Activated CD4-positive, alpha-beta T cell treated with anti-CD3 and anti-CD28 coated beads, Interleukin-2, amount 10 ng/mL, durations not matched to agents 24 days and 14 days (primary cell): ENCODE measurements at regions not wholly inside any gene's neighbourhood (a gene's known extent, or its start where the extent isn't known, plus 50 kb on each side); places are given as distances from the start of the nearest gene placed in this dataset.

ENCODE experiments used
- DNase-seq: peaks from one replicate; pipeline ENCODE4 v3.0.0; 2022
- H3K27ac Mint-ChIP-seq: one replicate; pipeline ENCODE4 v1.8.0; 2022; ENCODE audit warnings: mild to moderate bottlenecking, mixed read lengths
- H3K27me3 Mint-ChIP-seq: one replicate; pipeline ENCODE4 v1.8.0; 2022; ENCODE audit warnings: mixed read lengths
- H3K36me3 Mint-ChIP-seq: one replicate; pipeline ENCODE4 v1.8.0; 2022; ENCODE audit warnings: low read depth, mild to moderate bottlenecking, mixed read lengths
- H3K4me1 Mint-ChIP-seq: one replicate; pipeline ENCODE4 v1.8.0; 2021; ENCODE audit warnings: mixed read lengths
- H3K4me3 Mint-ChIP-seq: one replicate; pipeline ENCODE4 v1.8.0; 2022; ENCODE audit warnings: mild to moderate bottlenecking, moderate library complexity, mixed read lengths
- H3K9me3 Mint-ChIP-seq: one replicate; pipeline ENCODE4 v1.8.0; 2021; ENCODE audit warnings: mixed read lengths
- intact Hi-C: fragments of 100-400 bp; cut with micrococcal nuclease; formaldehyde crosslinking; loops from one replicate; pipeline ENCODE4 v1.15.1; 2023

DNA sequence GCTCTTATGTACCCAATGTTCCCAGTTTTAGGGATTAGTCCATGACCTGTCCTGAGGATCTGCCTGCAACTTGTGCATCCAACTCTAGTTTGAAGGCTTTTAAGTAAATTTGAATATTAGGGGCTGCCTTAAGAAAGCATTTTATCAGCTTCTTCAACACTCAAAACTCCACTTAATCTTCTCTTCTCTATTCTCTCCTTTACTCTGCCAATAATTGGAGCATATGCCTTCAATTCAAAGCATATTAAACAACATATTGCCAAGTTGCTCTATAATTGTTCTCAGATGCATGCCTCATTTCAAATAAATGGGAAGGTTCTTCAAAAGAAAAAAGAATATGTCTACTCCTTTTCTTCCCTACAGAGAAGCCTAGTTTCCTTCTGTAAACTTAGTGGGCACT, 84.8 kb upstream of the NCKAP5 start:
- H3K4me3 Mint-ChIP-seq = no peak overlapping the region
- no peak for DNase-seq
- no peaks in the 10 kb centered on the region for H3K9me3 Mint-ChIP-seq
- H3K4me1 Mint-ChIP-seq = no peaks in the 10 kb centered on the region
- no peaks in the 10 kb centered on the region for H3K27me3 Mint-ChIP-seq
- H3K27ac Mint-ChIP-seq = no peak overlapping the region
- no peaks in the 10 kb centered on the region for H3K36me3 Mint-ChIP-seq
- intact Hi-C loops = no loop called here

DNA sequence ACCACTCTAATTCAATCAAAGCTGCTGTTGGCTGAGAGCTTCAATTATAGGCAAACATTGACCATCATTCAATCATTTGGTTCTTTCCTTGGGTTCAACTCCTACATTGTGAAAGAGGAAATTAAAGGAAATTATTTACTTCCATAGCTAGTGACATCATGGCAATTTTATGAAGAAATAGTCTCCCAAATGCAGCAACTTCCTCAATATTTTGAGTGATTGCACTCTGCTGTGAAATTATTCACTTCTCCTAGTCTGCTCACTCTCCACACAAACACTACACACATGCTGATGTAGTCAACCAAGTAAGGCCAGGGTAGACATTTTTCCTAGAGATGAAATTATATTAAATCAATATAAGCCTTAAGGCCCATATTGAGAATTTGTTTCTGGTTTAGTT, 86.7 kb upstream of the NCKAP5 start:
- Mint-ChIP-seq H3K9me3 (no peaks in the 10 kb centered on the region), H3K27me3 (no peaks in the 10 kb centered on the region), H3K4me3 (no peak overlapping the region), H3K36me3 (no peaks in the 10 kb centered on the region), H3K4me1 (no peaks in the 10 kb centered on the region), H3K27ac (no peak overlapping the region)
- intact Hi-C loops = no loop called here
- DNase-seq = no peak

- no peaks in the 10 kb centered on the region for H3K4me1 Mint-ChIP-seq
- no peaks in the 10 kb centered on the region for H3K36me3 Mint-ChIP-seq
- intact Hi-C loops = no loop called here
- H3K27me3 Mint-ChIP-seq = no peaks in the 10 kb centered on the region
- H3K9me3 Mint-ChIP-seq = no peaks in the 10 kb centered on the region
- H3K27ac Mint-ChIP-seq = no peak overlapping the region
- DNase-seq = no peak
- no peak overlapping the region for H3K4me3 Mint-ChIP-seq
These were observed 87.3 kb upstream of the NCKAP5 start for GRCh38 chr2:133655610-133656009.

DNA sequence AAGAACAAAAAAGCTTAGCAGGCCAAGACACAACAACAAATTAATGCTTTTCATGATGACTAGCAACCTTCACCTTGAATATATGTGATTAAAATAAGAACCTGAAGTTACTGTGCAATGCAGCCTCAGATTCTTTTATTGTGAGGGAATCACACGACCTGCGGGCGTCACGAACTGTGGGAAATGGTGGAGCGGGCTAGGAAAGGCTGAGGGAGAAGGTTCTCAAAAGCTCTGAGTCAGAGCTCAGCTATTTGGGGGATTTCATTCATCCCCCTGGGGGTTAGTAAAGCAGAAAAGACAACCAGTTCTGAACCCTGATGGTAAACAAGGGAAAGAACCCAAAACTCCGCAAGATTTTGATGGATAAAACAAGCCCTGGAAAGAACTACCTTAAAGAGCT, 89.3 kb upstream of the NCKAP5 start:
- intact Hi-C loops = no loop called here
- no peak overlapping the region for H3K27ac Mint-ChIP-seq
- no peak for DNase-seq
- H3K27me3 Mint-ChIP-seq = no peaks in the 10 kb centered on the region
- H3K4me3 Mint-ChIP-seq = no peak overlapping the region
- H3K36me3 Mint-ChIP-seq = no peaks in the 10 kb centered on the region
- H3K4me1 Mint-ChIP-seq = no peaks in the 10 kb centered on the region
- H3K9me3 Mint-ChIP-seq = no peaks in the 10 kb centered on the region

DNA sequence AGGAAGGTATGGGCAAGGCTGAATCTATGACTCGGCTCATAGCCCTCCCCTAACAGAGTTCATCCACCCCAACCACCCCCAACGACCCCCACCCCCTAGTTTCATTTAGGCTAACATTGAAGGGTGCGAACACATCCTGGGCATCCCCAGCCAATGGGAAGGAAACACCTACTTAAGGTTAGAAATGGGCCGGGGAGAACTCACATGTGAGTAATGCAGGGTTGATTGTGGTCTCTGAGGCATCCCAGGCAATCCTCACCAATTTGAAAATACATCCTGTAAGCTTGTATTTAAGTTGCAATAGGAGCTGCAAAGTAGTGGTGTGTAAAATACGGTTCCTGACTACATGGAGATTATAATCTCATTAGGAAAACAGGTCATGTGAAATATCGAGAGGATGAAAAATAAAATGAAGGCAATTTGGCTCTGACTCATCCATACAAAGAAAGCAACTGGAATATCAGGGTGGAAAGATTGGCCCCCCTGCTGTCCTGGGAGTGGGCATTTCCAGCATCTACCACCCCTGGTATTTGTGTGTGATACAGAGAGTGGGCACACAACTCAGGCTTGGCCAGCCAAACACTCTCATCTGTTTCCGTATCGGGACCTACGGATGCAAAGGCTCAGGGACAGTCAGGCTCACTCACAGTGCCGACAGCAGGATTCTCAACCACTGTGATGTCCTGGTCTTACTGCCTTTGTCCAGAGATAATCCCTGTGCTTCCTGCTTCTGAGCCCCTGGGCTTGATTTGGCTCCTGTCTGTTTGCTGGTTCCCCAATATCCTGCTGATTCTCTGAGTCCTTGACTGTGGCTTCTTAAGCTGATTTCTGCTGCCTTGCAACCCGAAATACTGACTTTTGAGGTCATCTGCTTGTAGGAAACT, 90.0 kb upstream of the NCKAP5 start:
- H3K27me3 Mint-ChIP-seq = no peaks in the 10 kb centered on the region
- H3K4me3 Mint-ChIP-seq = no peak overlapping the region
- H3K4me1 Mint-ChIP-seq = no peaks in the 10 kb centered on the region
- no peak overlapping the region for H3K27ac Mint-ChIP-seq
- no peaks in the 10 kb centered on the region for H3K36me3 Mint-ChIP-seq
- intact Hi-C loops = no loop called here
- no peak for DNase-seq
- no peaks in the 10 kb centered on the region for H3K9me3 Mint-ChIP-seq

DNA sequence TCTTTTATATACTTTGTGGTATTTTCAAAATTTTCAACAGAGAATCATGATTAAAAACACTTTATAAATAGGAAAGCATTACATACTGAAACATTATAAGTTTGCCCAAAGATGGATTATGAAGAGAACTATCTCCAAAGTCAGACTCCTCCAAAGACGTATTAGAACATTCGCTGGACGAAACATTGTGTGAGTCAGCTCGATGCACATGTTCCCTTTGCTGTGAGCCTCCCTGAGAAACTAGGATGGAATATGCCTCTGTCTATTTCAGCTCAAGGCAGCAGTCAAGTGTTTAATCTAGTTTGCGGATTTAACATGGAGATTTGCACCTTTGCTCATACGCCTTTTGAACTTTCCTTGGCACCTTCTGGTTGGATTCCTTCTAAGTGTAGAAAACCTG, 92.2 kb upstream of the NCKAP5 start:
- Mint-ChIP-seq H3K27me3 (no peaks in the 10 kb centered on the region), H3K4me3 (no peak overlapping the region), H3K36me3 (no peaks in the 10 kb centered on the region), H3K9me3 (no peaks in the 10 kb centered on the region), H3K27ac (no peak overlapping the region), H3K4me1 (no peaks in the 10 kb centered on the region)
- DNase-seq = no peak
- intact Hi-C loops = no loop called here

GRCh38 chr2:133661392-133661791, 93.1 kb upstream of the NCKAP5 start:
- H3K27ac Mint-ChIP-seq = no peak overlapping the region
- no peaks in the 10 kb centered on the region for H3K4me1 Mint-ChIP-seq
- intact Hi-C loops = no loop called here
- no peak overlapping the region for H3K4me3 Mint-ChIP-seq
- no peak for DNase-seq
- H3K27me3 Mint-ChIP-seq = no peaks in the 10 kb centered on the region
- no peaks in the 10 kb centered on the region for H3K9me3 Mint-ChIP-seq
- no peaks in the 10 kb centered on the region for H3K36me3 Mint-ChIP-seq

DNA sequence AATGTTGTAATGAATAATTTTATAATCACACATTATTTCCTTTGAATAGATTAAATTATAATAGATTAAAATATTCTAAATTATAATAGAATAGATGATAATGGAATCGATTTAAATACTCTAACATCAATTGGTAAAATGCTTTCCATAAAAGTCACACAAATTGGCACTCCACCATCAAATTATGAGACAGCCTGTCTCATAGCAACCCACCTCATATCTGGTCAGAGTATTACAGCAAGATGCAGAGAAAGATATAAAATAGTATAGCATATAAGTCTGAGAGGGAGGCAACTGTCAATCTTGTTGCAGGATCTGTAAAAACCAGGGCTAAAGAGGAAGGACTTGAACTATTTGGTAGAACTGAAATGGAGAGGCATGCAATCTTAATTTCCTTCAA, 98.4 kb upstream of the NCKAP5 start:
- no peaks in the 10 kb centered on the region for H3K36me3 Mint-ChIP-seq
- no peaks in the 10 kb centered on the region for H3K4me1 Mint-ChIP-seq
- DNase-seq = no peak
- intact Hi-C loops = no loop called here
- no peak overlapping the region for H3K4me3 Mint-ChIP-seq
- H3K27ac Mint-ChIP-seq = no peak overlapping the region
- no peaks in the 10 kb centered on the region for H3K9me3 Mint-ChIP-seq
- no peaks in the 10 kb centered on the region for H3K27me3 Mint-ChIP-seq

DNA sequence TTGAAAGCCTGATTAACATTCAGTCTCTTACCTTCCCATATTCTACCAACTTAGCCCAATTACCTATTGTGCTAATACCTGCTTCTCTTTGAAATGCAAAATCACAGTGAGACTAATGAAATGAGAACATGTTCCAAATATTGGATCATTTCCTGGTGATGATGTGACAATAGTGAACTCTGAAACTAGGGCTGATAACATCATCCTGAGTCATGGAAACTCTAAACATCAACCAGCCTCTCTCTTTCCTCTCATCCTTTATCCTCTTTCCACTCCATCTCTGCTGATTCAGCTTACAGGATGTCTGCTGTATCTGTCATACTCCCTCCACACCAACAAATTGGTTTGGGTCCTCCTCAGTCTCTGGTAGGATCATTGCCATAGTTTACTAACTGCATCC, 98.8 kb upstream of the NCKAP5 start:
- Mint-ChIP-seq H3K27ac (no peak overlapping the region), H3K9me3 (no peaks in the 10 kb centered on the region), H3K4me1 (no peaks in the 10 kb centered on the region), H3K27me3 (no peaks in the 10 kb centered on the region), H3K4me3 (no peak overlapping the region), H3K36me3 (no peaks in the 10 kb centered on the region)
- intact Hi-C loops = no loop called here
- DNase-seq = no peak

GRCh38 chr2:133667968-133668367, 99.7 kb upstream of the NCKAP5 start:
- no peak overlapping the region for H3K27ac Mint-ChIP-seq
- intact Hi-C loops = no loop called here
- H3K4me1 Mint-ChIP-seq = no peaks in the 10 kb centered on the region
- no peaks in the 10 kb centered on the region for H3K36me3 Mint-ChIP-seq
- no peaks in the 10 kb centered on the region for H3K9me3 Mint-ChIP-seq
- no peak overlapping the region for H3K4me3 Mint-ChIP-seq
- DNase-seq = no peak
- no peaks in the 10 kb centered on the region for H3K27me3 Mint-ChIP-seq

DNA sequence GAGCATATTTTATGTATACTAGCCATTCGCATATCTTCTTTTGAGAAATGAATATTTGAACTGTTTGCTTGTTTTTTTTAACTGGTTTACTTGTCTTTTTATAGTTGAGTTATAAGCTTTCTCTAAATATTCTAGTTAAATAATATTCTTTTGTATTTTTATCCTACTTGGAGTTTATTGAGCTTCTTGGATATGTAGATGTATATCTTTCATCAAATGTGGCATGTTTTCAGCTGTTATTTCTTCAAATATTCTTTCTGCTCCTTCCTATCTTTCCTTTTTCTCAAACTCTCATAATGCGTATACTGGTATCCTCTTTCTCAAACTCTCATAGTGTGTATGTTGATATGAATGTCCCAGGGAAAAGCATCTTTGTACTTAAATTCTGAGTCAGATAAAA, 100.3 kb upstream of the NCKAP5 start:
- Mint-ChIP-seq H3K4me3 (no peak overlapping the region), H3K36me3 (no peaks in the 10 kb centered on the region), H3K4me1 (no peaks in the 10 kb centered on the region), H3K27me3 (no peaks in the 10 kb centered on the region), H3K27ac (no peak overlapping the region), H3K9me3 (no peaks in the 10 kb centered on the region)
- intact Hi-C loops = no loop called here
- no peak for DNase-seq

DNA sequence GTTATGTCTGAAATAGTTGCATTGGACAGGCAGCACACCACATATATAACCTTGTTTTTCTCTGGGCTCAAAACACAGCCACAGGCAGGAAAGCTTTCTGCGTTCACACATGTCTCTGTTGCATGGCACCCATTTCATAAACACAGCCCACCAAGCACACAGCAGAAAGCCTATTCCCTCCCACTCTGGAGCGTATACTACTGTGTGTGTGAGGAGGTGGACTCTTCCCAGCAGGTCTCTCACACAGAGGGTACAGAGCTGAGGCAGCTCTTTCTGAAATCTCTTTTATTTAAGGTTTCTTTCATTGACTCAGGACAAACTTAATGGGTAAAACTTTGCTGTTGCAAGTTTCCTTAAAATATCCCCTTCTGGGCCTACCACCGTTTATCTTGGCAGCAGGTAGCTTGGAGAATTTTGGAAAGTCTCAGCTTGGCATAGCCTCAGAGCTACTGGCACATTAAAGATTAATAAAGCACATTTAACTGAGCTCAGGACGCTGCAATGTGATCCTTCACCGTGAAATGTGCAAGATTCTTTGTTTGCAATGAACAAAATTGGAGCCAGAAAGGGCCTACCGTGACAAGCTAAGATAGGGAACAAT, 105.1 kb upstream of the NCKAP5 start:
- H3K9me3 Mint-ChIP-seq = no peaks in the 10 kb centered on the region
- intact Hi-C loops = no loop called here
- H3K4me1 Mint-ChIP-seq = no peaks in the 10 kb centered on the region
- no peak overlapping the region for H3K4me3 Mint-ChIP-seq
- H3K27ac Mint-ChIP-seq = no peak overlapping the region
- no peaks in the 10 kb centered on the region for H3K36me3 Mint-ChIP-seq
- H3K27me3 Mint-ChIP-seq = peaks cover 2% of the 10 kb centered on the region
- DNase-seq = no peak

DNA sequence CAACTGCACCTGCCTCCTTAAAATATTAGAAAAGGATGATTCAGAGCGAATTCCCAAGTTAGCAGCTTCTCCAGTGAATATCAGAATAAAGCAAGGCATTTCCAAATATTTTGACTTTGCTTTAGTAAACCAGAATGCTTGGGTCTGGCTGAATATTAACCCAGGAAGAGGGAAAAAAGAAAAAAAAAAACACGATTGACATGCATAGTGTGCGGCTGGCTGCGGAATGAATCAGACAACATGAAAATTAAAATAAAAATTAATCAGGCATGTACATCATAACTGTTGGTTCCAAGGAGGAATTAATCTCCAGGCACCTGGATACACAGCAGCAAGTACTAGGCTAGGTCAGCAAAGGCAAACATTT, 105.8 kb upstream of the NCKAP5 start:
- H3K4me3 Mint-ChIP-seq = no peak overlapping the region
- no peaks in the 10 kb centered on the region for H3K4me1 Mint-ChIP-seq
- no peak overlapping the region for H3K27ac Mint-ChIP-seq
- intact Hi-C loops = no loop called here
- no peaks in the 10 kb centered on the region for H3K36me3 Mint-ChIP-seq
- H3K27me3 Mint-ChIP-seq = peaks cover 2% of the 10 kb centered on the region
- DNase-seq = no peak
- no peaks in the 10 kb centered on the region for H3K9me3 Mint-ChIP-seq

DNA sequence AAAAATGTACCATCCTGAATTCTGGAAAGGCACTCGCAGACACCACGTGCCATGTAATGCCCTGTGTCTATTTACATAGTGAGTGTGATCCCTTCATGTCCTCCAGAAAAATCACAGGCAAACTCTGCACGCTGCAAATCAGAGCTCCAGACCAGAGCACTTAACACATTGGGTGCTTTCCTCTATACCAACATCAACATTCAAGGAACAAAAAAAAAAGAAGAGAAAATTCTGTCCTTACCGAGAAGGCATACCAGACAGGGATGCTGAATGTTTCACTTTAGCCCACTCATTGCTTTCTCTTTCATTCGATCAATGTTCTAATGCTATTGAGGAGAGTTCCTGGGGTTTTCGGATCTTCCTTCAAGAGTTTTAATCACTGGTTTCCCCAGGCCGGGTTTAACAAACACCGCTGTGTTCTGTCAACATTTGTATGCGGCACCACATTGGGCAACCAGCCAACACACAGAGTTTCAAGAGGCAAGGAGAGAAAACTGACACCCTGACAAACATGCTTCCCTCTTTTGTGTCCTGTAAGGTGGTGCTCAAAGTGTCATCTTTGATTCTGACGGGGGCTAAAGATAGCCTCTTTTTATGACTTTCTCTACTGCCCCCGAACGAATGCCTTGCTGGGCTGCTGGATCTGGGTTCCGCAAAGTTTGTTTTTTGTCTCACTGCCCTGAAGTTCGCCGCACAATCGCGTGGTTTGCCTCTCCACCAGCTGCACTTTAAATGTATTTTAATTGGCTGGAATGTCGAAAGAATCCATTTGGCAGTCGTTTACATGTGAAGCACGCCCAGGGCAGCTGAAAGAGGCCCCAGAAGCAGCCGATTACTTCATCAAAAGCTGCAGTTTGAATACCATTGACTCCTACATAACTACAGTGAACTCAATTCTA, 106.4 kb upstream of the NCKAP5 start:
- Mint-ChIP-seq H3K9me3 (no peaks in the 10 kb centered on the region), H3K27ac (no peak overlapping the region), H3K4me3 (no peak overlapping the region), H3K36me3 (no peaks in the 10 kb centered on the region), H3K4me1 (no peaks in the 10 kb centered on the region), H3K27me3 (peaks cover 2% of the 10 kb centered on the region)
- no peak for DNase-seq
- intact Hi-C loops = no loop called here
